SH-SY5Y (cell line): ENCODE measurements at regions not wholly inside any gene's neighbourhood (a gene's known extent, or its start where the extent isn't known, plus 50 kb on each side); places are given as distances from the start of the nearest gene placed in this dataset.

ENCODE experiments used
- GATA2 ChIP-seq: IDR thresholded peaks from 2 replicates; pipeline ENCODE4 v1.6.1; 2011; ENCODE audit warnings: mild to moderate bottlenecking, low read depth, low read length
- GATA3 ChIP-seq: IDR thresholded peaks from 2 replicates; pipeline ENCODE4 v1.6.1; 2011; ENCODE audit warnings: low read depth, mild to moderate bottlenecking, low read length, moderate library complexity

- TF ChIP-seq GATA2 = no peak
- no peak for TF ChIP-seq GATA3
These were observed 527.2 kb upstream of the FAM98A start for GRCh38 chr2:34126279-34126678.
